IMR-90 (cell line): ENCODE measurements at regions not wholly inside any gene's neighbourhood (a gene's known extent, or its start where the extent isn't known, plus 50 kb on each side); places are given as distances from the start of the nearest gene placed in this dataset.

Experiments
- ATAC-seq: fragments of 200-7000 bp; cut with Tn5 transposase; 2 replicates; pipeline ENCODE4 v1.9.1; 2020; ENCODE audit warnings: low read depth, mild to moderate bottlenecking, moderate library complexity
- BruUV-seq: library from RNA; stranded (reverse); fragments of 400-500 nt; replicated peaks from 2 replicates; lab custom pipeline; 2021; lab: Mats Ljungman, UMichigan
- CTCF ChIA-PET: fragments of 300-600 bp; formaldehyde crosslinking; extraction: SDS; loops from one replicate; lab custom pipeline; 2021; ENCODE audit warnings: antibody characterized with exemption; lab: Yijun Ruan, JAX
- POLR2A ChIA-PET: fragments of 300-600 bp; sonication (Branson Sonifier 250); formaldehyde crosslinking; loops from one replicate; lab custom pipeline; 2022; ENCODE audit warnings: antibody characterized with exemption; ENCODE audit not compliant: unreplicated experiment; lab: Charles Lee
- DNase-seq: peaks from one replicate; pipeline ENCODE4 v3.0.0; 2013
- H2AFZ ChIP-seq: replicated peaks from 2 replicates; pipeline ENCODE3; 2013; ENCODE audit warnings: low read length, mild to moderate bottlenecking; ENCODE audit not compliant: poor library complexity
- H2AK5ac ChIP-seq: 2 replicates; pipeline ENCODE4 v1.6.1; 2013; ENCODE audit warnings: low read depth, low read length, inconsistent platforms
- H2AK9ac ChIP-seq: replicated peaks from 2 replicates; pipeline ENCODE3; 2013; ENCODE audit warnings: mild to moderate bottlenecking, low read depth, low read length, moderate library complexity; ENCODE audit not compliant: poor library complexity
- H2BK120ac ChIP-seq: 2 replicates; pipeline ENCODE4 v1.6.1; 2013; ENCODE audit warnings: low read depth, low read length, inconsistent platforms
- H2BK15ac ChIP-seq: 3 replicates; pipeline ENCODE4 v1.6.1; 2013; ENCODE audit warnings: low read depth, low read length, inconsistent platforms
- H2BK20ac ChIP-seq: 2 replicates; pipeline ENCODE4 v1.6.1; 2013; ENCODE audit warnings: low read depth, mild to moderate bottlenecking, inconsistent platforms, low read length, moderate library complexity
- H2BK5ac ChIP-seq: 2 replicates; pipeline ENCODE4 v1.6.1; 2013; ENCODE audit warnings: mild to moderate bottlenecking, low read depth, low read length, inconsistent platforms; ENCODE audit not compliant: poor library complexity, severe bottlenecking
- H3K14ac ChIP-seq: replicated peaks from 2 replicates; pipeline ENCODE4 v1.6.1; 2013; ENCODE audit warnings: low read depth, low read length, inconsistent platforms
- H3K18ac ChIP-seq: 2 replicates; pipeline ENCODE4 v1.6.1; 2013; ENCODE audit warnings: low read depth, low read length, control low read depth
- H3K23ac ChIP-seq: 2 replicates; pipeline ENCODE4 v1.6.1; 2013; ENCODE audit warnings: low read depth, low read length, inconsistent platforms
- H3K27ac ChIP-seq: 2 replicates; pipeline ENCODE4 v1.5.1; 2013; ENCODE audit warnings: mild to moderate bottlenecking, control low read depth, low read length; ENCODE audit not compliant: insufficient read depth
- H3K27me3 ChIP-seq: 2 replicates; pipeline ENCODE4 v1.6.1; 2013; ENCODE audit warnings: low read length; ENCODE audit not compliant: control insufficient read depth, insufficient read depth
- H3K36me3 ChIP-seq: 2 replicates; pipeline ENCODE4 v1.6.1; 2013; ENCODE audit warnings: low read length, mixed read lengths; ENCODE audit not compliant: control insufficient read depth, insufficient read depth
- H3K4ac ChIP-seq: 2 replicates; pipeline ENCODE4 v1.6.1; 2013; ENCODE audit warnings: low read depth, low read length, inconsistent platforms
- H3K4me1 ChIP-seq: 2 replicates; pipeline ENCODE4 v1.6.1; 2013; ENCODE audit warnings: low read length, mixed read lengths; ENCODE audit not compliant: control insufficient read depth, insufficient read depth
- H3K4me2 ChIP-seq: 2 replicates; pipeline ENCODE4 v1.6.1; 2013; ENCODE audit warnings: low read depth, mild to moderate bottlenecking, control low read depth, low read length, moderate library complexity
- H3K4me3 ChIP-seq: 2 replicates; pipeline ENCODE4 v1.5.1; 2013; ENCODE audit warnings: low read depth, mild to moderate bottlenecking, control low read depth, low read length, moderate library complexity; ENCODE audit not compliant: insufficient read depth
- H3K56ac ChIP-seq: 2 replicates; pipeline ENCODE4 v1.6.1; 2013; ENCODE audit warnings: low read length, inconsistent platforms; ENCODE audit not compliant: insufficient read depth; ENCODE audit errors: extremely low read depth
- H3K79me1 ChIP-seq, 2 experiments: 2 replicates each; pipeline ENCODE4 v1.6.1; 2013; ENCODE audit warnings: low read length in 2 of 2, inconsistent platforms in 1 of 2, low read depth in 1 of 2
- H3K9ac ChIP-seq: 2 replicates; pipeline ENCODE4 v1.6.1; 2013; ENCODE audit warnings: low read depth, low read length, control low read depth
- H3K9me1 ChIP-seq: 2 replicates; pipeline ENCODE4 v1.6.1; 2013; ENCODE audit warnings: low read length, inconsistent platforms; ENCODE audit not compliant: insufficient read depth
- H3K9me3 ChIP-seq: 2 replicates; pipeline ENCODE4 v1.6.1; 2013; ENCODE audit warnings: low read length; ENCODE audit not compliant: control insufficient read depth, insufficient read depth
- H4K20me1 ChIP-seq: 2 replicates; pipeline ENCODE4 v1.6.1; 2013; ENCODE audit warnings: low read length, inconsistent platforms; ENCODE audit not compliant: insufficient read depth
- H4K5ac ChIP-seq: 2 replicates; pipeline ENCODE4 v1.6.1; 2013; ENCODE audit warnings: mild to moderate bottlenecking, low read depth, low read length, control low read depth
- H4K8ac ChIP-seq, 2 experiments: 2 replicates each; pipeline ENCODE4 v1.6.1; 2013; ENCODE audit warnings: low read depth in 2 of 2, low read length in 2 of 2, control low read depth in 1 of 2, inconsistent platforms in 1 of 2
- H4K91ac ChIP-seq: 2 replicates; pipeline ENCODE4 v1.6.1; 2013; ENCODE audit warnings: low read depth, low read length, inconsistent platforms; ENCODE audit not compliant: insufficient read depth
- ELK1 ChIP-seq: fragments of 150-350 bp; IDR thresholded peaks from 2 replicates; pipeline ENCODE4 v1.6.1; 2016; ENCODE audit warnings: low read depth, mild to moderate bottlenecking, low read length, moderate library complexity, borderline replicate concordance
- MAZ ChIP-seq: IDR thresholded peaks from 2 replicates; pipeline ENCODE4 v1.6.1; 2012; ENCODE audit warnings: low read depth, mild to moderate bottlenecking, low read length, improper control_type of control experiment, moderate library complexity, borderline replicate concordance
- WGBS, 2 experiments: methylation state at CpG; one replicate each; pipeline versions ENCODE4 v1.1.5 to v1.1.7; 2013; ENCODE audit warnings: missing lambda C conversion rate in 2 of 2; ENCODE audit not compliant: insufficient read length in 1 of 2; ENCODE audit errors: extremely low coverage in 2 of 2; 5-methylcytosine and 5-hydroxymethylcytosine counted together
- dilution Hi-C: fragments of 300-500 bp; cut with HindIII; formaldehyde crosslinking; loops from one replicate; pipeline ENCODE4 v1.14.3; 2018; ENCODE audit warnings: low sequenced_read_pairs; ENCODE audit not compliant: unreplicated experiment
- in situ Hi-C: fragments of 300-500 bp; cut with MboI; formaldehyde crosslinking; loops from 3 replicates; pipeline ENCODE4 v1.14.3; 2019; ENCODE audit warnings: low sequenced_read_pairs, inconsistent platforms, mixed read lengths
- intact Hi-C: fragments of 100-400 bp; cut with micrococcal nuclease; formaldehyde crosslinking; loops from 2 replicates; pipeline ENCODE4 v1.10.0; 2022

GRCh38 chr6:149216459-149216858 is 101.1 kb upstream of the TAB2 start:
- Histone ChIP-seq H2BK20ac (no peak overlapping the region), H2BK5ac (no peak overlapping the region), H3K9ac (no peak overlapping the region), H2AFZ (no peak overlapping the region), H2AK5ac (no peak overlapping the region), H2BK120ac (no peak overlapping the region), H3K4me1 (peaks cover 15% of the 10 kb centered on the region), H3K27me3 (no peaks in the 10 kb centered on the region), H3K4me3 (no peak overlapping the region), H2BK15ac (no peak overlapping the region), H3K27ac (no peak overlapping the region), H3K18ac (no peak overlapping the region), H4K8ac (no peak overlapping the region), H4K5ac (no peak overlapping the region), H3K23ac (no peak overlapping the region), H3K79me1 (no peaks in the 10 kb centered on the region), H3K9me1 (peaks cover 10% of the 10 kb centered on the region), H2AK9ac (no peak overlapping the region), H3K14ac (no peak overlapping the region), H3K36me3 (no peaks in the 10 kb centered on the region), H4K91ac (no peak overlapping the region), H4K20me1 (no peaks in the 10 kb centered on the region), H3K9me3 (no peaks in the 10 kb centered on the region), H3K56ac (no peak overlapping the region), H3K4ac (no peak overlapping the region), H3K4me2 (no peak overlapping the region)
- TF ChIP-seq MAZ = no peak
- no peak for TF ChIP-seq ELK1
- intact Hi-C loops (loop anchor here (10.0 kb wide), 1 partner anchor 182 kb away; no protein-coding TSS in a partner anchor), in situ Hi-C loops (no loop called here), dilution Hi-C loops (no loop called here)
- ATAC-seq (no peak), DNase-seq (no peak)
- no CpG with 5 or more reads among the region's 4 CpGs for WGBS, 2 experiments
- ChIA-PET POLR2A (no interaction called here), CTCF (no interaction called here)
- BruUV-seq = no TSS peak
